Loucy (cell line): ENCODE measurements at regions not wholly inside any gene's neighbourhood (a gene's known extent, or its start where the extent isn't known, plus 50 kb on each side); places are given as distances from the start of the nearest gene placed in this dataset.

Experiments used
- H2AFZ ChIP-seq: fragments of 200-600 bp; sonication (generic); 2 replicates; pipeline ENCODE4 v1.6.0; 2016; ENCODE audit warnings: antibody characterized with exemption, mild to moderate bottlenecking, low read length, moderate library complexity
- H3F3A ChIP-seq: fragments of 200-600 bp; 2 replicates; pipeline ENCODE4 v1.6.0; 2016; ENCODE audit warnings: antibody characterized with exemption, low read depth, mild to moderate bottlenecking
- H3K27me3 ChIP-seq: fragments of 200-600 bp; sonication (generic); 2 replicates; pipeline ENCODE4 v1.6.1; 2014; ENCODE audit warnings: low read length, mild to moderate bottlenecking; ENCODE audit not compliant: insufficient read depth, poor library complexity, severe bottlenecking
- H3K36me3 ChIP-seq: fragments of 200-600 bp; sonication (generic); 2 replicates; pipeline ENCODE4 v1.6.1; 2016; ENCODE audit warnings: low read length; ENCODE audit not compliant: insufficient read depth
- H3K4me1 ChIP-seq: fragments of 200-600 bp; sonication (generic); 2 replicates; pipeline ENCODE4 v1.5.1; 2014; ENCODE audit warnings: low read length, mild to moderate bottlenecking; ENCODE audit not compliant: insufficient read depth, poor library complexity, severe bottlenecking
- H3K4me2 ChIP-seq: fragments of 200-600 bp; sonication (generic); 2 replicates; pipeline ENCODE4 v1.6.0; 2014; ENCODE audit warnings: antibody characterized with exemption, low read length, low read depth, mild to moderate bottlenecking; ENCODE audit not compliant: poor library complexity, severe bottlenecking
- H3K4me3 ChIP-seq: fragments of 200-600 bp; sonication (generic); 2 replicates; pipeline ENCODE4 v1.5.1; 2014; ENCODE audit warnings: low read length, mild to moderate bottlenecking, mixed read lengths; ENCODE audit not compliant: poor library complexity, severe bottlenecking
- H3K79me2 ChIP-seq: fragments of 200-600 bp; sonication (generic); 2 replicates; pipeline ENCODE4 v1.6.1; 2014; ENCODE audit warnings: low read length; ENCODE audit not compliant: insufficient read depth
- H3K9ac ChIP-seq: fragments of 200-600 bp; sonication (generic); 2 replicates; pipeline ENCODE4 v1.6.0; 2014; ENCODE audit warnings: mild to moderate bottlenecking, low read depth, low read length, moderate library complexity; ENCODE audit not compliant: poor library complexity, severe bottlenecking
- H3K9me2 ChIP-seq: fragments of 200-600 bp; sonication (generic); replicated peaks from 2 replicates; pipeline ENCODE4 v1.6.1; 2016; ENCODE audit warnings: low read depth, low read length, mixed read lengths
- H3K9me3 ChIP-seq: fragments of 200-600 bp; sonication (generic); 2 replicates; pipeline ENCODE4 v1.6.1; 2014; ENCODE audit warnings: mild to moderate bottlenecking, antibody characterized with exemption, low read length, low read depth; ENCODE audit not compliant: insufficient read depth
- H4K20me1 ChIP-seq: fragments of 200-600 bp; sonication (generic); 2 replicates; pipeline ENCODE4 v1.6.0; 2014; ENCODE audit warnings: antibody characterized with exemption, low read length, mild to moderate bottlenecking; ENCODE audit not compliant: insufficient read depth, poor library complexity, severe bottlenecking
- CTCF ChIP-seq: fragments of 200-600 bp; sonication (generic); conservative IDR thresholded peaks from 2 replicates; pipeline ENCODE4 v1.5.1; 2014; ENCODE audit warnings: mild to moderate bottlenecking, antibody characterized with exemption, low read length
- EZH2phosphoT487 ChIP-seq: fragments of 200-600 bp; IDR thresholded peaks from 2 replicates; pipeline ENCODE4 v1.6.1; 2018; ENCODE audit warnings: antibody characterized with exemption, mild to moderate bottlenecking, moderate library complexity, borderline replicate concordance

- H3K9me3 ChIP-seq = no peaks in the 10 kb centered on the region
- no peaks in the 10 kb centered on the region for H3K9me2 ChIP-seq
- H3K9ac ChIP-seq = no peak overlapping the region
- no peak overlapping the region for H3K4me3 ChIP-seq
- no peak overlapping the region for H3K4me2 ChIP-seq
- no peak overlapping the region for H2AFZ ChIP-seq
- peaks cover 3% of the 10 kb centered on the region for H3K4me1 ChIP-seq
- TF ChIP-seq CTCF (no peak), EZH2phosphoT487 (no peak)
- H3K27me3 ChIP-seq = no peaks in the 10 kb centered on the region
- no peaks in the 10 kb centered on the region for H4K20me1 ChIP-seq
- H3K79me2 ChIP-seq = no peaks in the 10 kb centered on the region
- no peaks in the 10 kb centered on the region for H3K36me3 ChIP-seq
- no peaks in the 10 kb centered on the region for H3F3A ChIP-seq
Measured at GRCh38 chrX:39922488-39922887, 175.3 kb downstream of the BCOR start.

- Histone ChIP-seq H3K4me3 (no peak overlapping the region), H3K79me2 (no peaks in the 10 kb centered on the region), H3K4me2 (no peak overlapping the region), H3K4me1 (peaks cover 3% of the 10 kb centered on the region), H4K20me1 (no peaks in the 10 kb centered on the region), H3K27me3 (no peaks in the 10 kb centered on the region), H3K36me3 (no peaks in the 10 kb centered on the region), H3F3A (no peaks in the 10 kb centered on the region), H3K9me3 (no peaks in the 10 kb centered on the region), H3K9me2 (no peaks in the 10 kb centered on the region), H3K9ac (no peak overlapping the region), H2AFZ (no peak overlapping the region)
- TF ChIP-seq CTCF (no peak), EZH2phosphoT487 (no peak)
Measured at GRCh38 chrX:39922926-39923325, 174.8 kb downstream of the BCOR start.

- Histone ChIP-seq H3K9me3 (no peaks in the 10 kb centered on the region), H3K4me2 (no peak overlapping the region), H3K79me2 (no peaks in the 10 kb centered on the region), H3K9ac (no peak overlapping the region), H4K20me1 (no peaks in the 10 kb centered on the region), H3K27me3 (no peaks in the 10 kb centered on the region), H3K36me3 (no peaks in the 10 kb centered on the region), H3K9me2 (no peaks in the 10 kb centered on the region), H3K4me1 (peaks cover 3% of the 10 kb centered on the region), H3F3A (no peaks in the 10 kb centered on the region), H3K4me3 (no peak overlapping the region), H2AFZ (no peak overlapping the region)
- TF ChIP-seq CTCF = no peak
Measured at GRCh38 chrX:39927380-39927779, 170.4 kb downstream of the BCOR start.
